ENCODE measurements at regions not wholly inside any gene's neighbourhood (a gene's known extent, or its start where the extent isn't known, plus 50 kb on each side); places are given as distances from the start of the nearest gene placed in this dataset.

GRCh38 chr14:34120185-34120977 lies 169.5 kb upstream of the EGLN3 start:
- Histone ChIP-seq H3K4me1 (peaks cover 4% of the 10 kb centered on the region; the same call in 1 of the 2 replicates), H3K9me3 (peaks cover 3% of the 10 kb centered on the region; the same call in 1 of the 2 replicates), H3K4me3 (no peak overlapping the region), H3K36me3 (replicated peaks) (no peaks in the 10 kb centered on the region; the same call in 1 of the 2 replicates), H3K27me3 (ENCODE audit: low read depth) (no peaks in the 10 kb centered on the region)
- in situ Hi-C loops (cut with MboI; ENCODE audit: low sequenced_read_pairs), result no loop called here
- DNase-seq (ENCODE audit: low spot score in 2 of 2), result no peak

GRCh38 chr14:34119107-34119858 lies 168.4 kb upstream of the EGLN3 start:
- no peak for DNase-seq (ENCODE audit: low spot score in 2 of 2)
- Histone ChIP-seq H3K9me3 (peaks cover 3% of the 10 kb centered on the region; the same call in 1 of the 2 replicates), H3K4me3 (no peak overlapping the region), H3K4me1 (peaks cover 4% of the 10 kb centered on the region; the same call in 1 of the 2 replicates), H3K27me3 (ENCODE audit: low read depth) (no peaks in the 10 kb centered on the region), H3K36me3 (replicated peaks) (no peaks in the 10 kb centered on the region; the same call in 1 of the 2 replicates)
- in situ Hi-C loops (cut with MboI; ENCODE audit: low sequenced_read_pairs), result no loop called here

GRCh38 chr14:34113991-34114390 lies 163.1 kb upstream of the EGLN3 start:
- Histone ChIP-seq H3K9me3 (peaks cover 3% of the 10 kb centered on the region; the same call in 1 of the 2 replicates), H3K27me3 (ENCODE audit: low read depth) (no peaks in the 10 kb centered on the region), H3K36me3 (replicated peaks) (no peaks in the 10 kb centered on the region; the same call in 1 of the 2 replicates), H3K4me1 (peaks cover 27% of the 10 kb centered on the region), H3K4me3 (no peak overlapping the region)
- DNase-seq (ENCODE audit: low spot score in 2 of 2), result no peak
- in situ Hi-C loops (cut with MboI; ENCODE audit: low sequenced_read_pairs), result no loop called here

GRCh38 chr14:34113005-34113511 lies 162.2 kb upstream of the EGLN3 start:
- H3K4me3 ChIP-seq, result no peak overlapping the region
- no peaks in the 10 kb centered on the region for H3K27me3 ChIP-seq (ENCODE audit: low read depth)
- in situ Hi-C loops (cut with MboI; ENCODE audit: low sequenced_read_pairs), result no loop called here
- peak; percentile 75 to 95 for DNase-seq (ENCODE audit: low spot score in 2 of 2)
- peaks cover 3% of the 10 kb centered on the region; the same call in 1 of the 2 replicates for H3K9me3 ChIP-seq
- H3K4me1 ChIP-seq, result peaks cover 27% of the 10 kb centered on the region
- H3K36me3 ChIP-seq (replicated peaks), result no peaks in the 10 kb centered on the region; the same call in 1 of the 2 replicates

- H3K4me1 ChIP-seq, result peaks cover 38% of the 10 kb centered on the region
- no peaks in the 10 kb centered on the region; the same call in 1 of the 2 replicates for H3K36me3 ChIP-seq (replicated peaks)
- peaks cover 3% of the 10 kb centered on the region; the same call in 1 of the 2 replicates for H3K9me3 ChIP-seq
- in situ Hi-C loops (cut with MboI; ENCODE audit: low sequenced_read_pairs), result no loop called here
- DNase-seq (ENCODE audit: low spot score in 2 of 2), result peak; percentile 56 to 65
- no peak overlapping the region for H3K4me3 ChIP-seq
- no peaks in the 10 kb centered on the region for H3K27me3 ChIP-seq (ENCODE audit: low read depth)
Measured at GRCh38 chr14:34111953-34112352, 161.1 kb upstream of the EGLN3 start.

- no peaks in the 10 kb centered on the region for H3K27me3 ChIP-seq (ENCODE audit: low read depth)
- H3K4me3 ChIP-seq, result no peak overlapping the region
- peaks cover 3% of the 10 kb centered on the region; the same call in 1 of the 2 replicates for H3K9me3 ChIP-seq
- peaks cover 42% of the 10 kb centered on the region for H3K4me1 ChIP-seq
- H3K36me3 ChIP-seq (replicated peaks), result no peaks in the 10 kb centered on the region; the same call in 1 of the 2 replicates
- no peak for DNase-seq (ENCODE audit: low spot score in 2 of 2)
- in situ Hi-C loops (cut with MboI; ENCODE audit: low sequenced_read_pairs), result no loop called here
Measured at GRCh38 chr14:34111505-34111904, 160.6 kb upstream of the EGLN3 start.

- Histone ChIP-seq H3K4me3 (no peak overlapping the region), H3K27me3 (ENCODE audit: low read depth) (no peaks in the 10 kb centered on the region), H3K36me3 (replicated peaks) (no peaks in the 10 kb centered on the region), H3K4me1 (peaks cover 52% of the 10 kb centered on the region), H3K9me3 (no peaks in the 10 kb centered on the region)
- DNase-seq (ENCODE audit: low spot score in 2 of 2), result no peak
- in situ Hi-C loops (cut with MboI; ENCODE audit: low sequenced_read_pairs), result no loop called here
Measured at GRCh38 chr14:34110531-34110930, 159.7 kb upstream of the EGLN3 start.

GRCh38 chr14:34107441-34107840 lies 156.6 kb upstream of the EGLN3 start:
- no peak for DNase-seq (ENCODE audit: low spot score in 2 of 2)
- H3K4me3 ChIP-seq, result no peak overlapping the region
- H3K9me3 ChIP-seq, result no peaks in the 10 kb centered on the region
- no peaks in the 10 kb centered on the region for H3K27me3 ChIP-seq (ENCODE audit: low read depth)
- no peaks in the 10 kb centered on the region; the same call in 1 of the 2 replicates for H3K36me3 ChIP-seq (replicated peaks)
- peaks cover 53% of the 10 kb centered on the region for H3K4me1 ChIP-seq
- in situ Hi-C loops (cut with MboI; ENCODE audit: low sequenced_read_pairs), result loop anchor here (10.0 kb wide), 2 partner anchors 197 to 263 kb away; no protein-coding TSS in a partner anchor

GRCh38 chr14:34106310-34106709 lies 155.4 kb upstream of the EGLN3 start:
- DNase-seq (ENCODE audit: low spot score in 2 of 2), result peak in 1 of 2 experiments; percentile 77
- H3K36me3 ChIP-seq (replicated peaks), result no peaks in the 10 kb centered on the region; the same call in 1 of the 2 replicates
- no peak overlapping the region for H3K4me3 ChIP-seq
- peaks cover 42% of the 10 kb centered on the region for H3K4me1 ChIP-seq
- in situ Hi-C loops (cut with MboI; ENCODE audit: low sequenced_read_pairs), result loop anchor here (10.0 kb wide), 2 partner anchors 198 to 262 kb away; no protein-coding TSS in a partner anchor
- H3K9me3 ChIP-seq, result no peaks in the 10 kb centered on the region
- no peaks in the 10 kb centered on the region for H3K27me3 ChIP-seq (ENCODE audit: low read depth)

- Histone ChIP-seq H3K4me1 (peaks cover 42% of the 10 kb centered on the region), H3K36me3 (replicated peaks) (no peaks in the 10 kb centered on the region; the same call in 1 of the 2 replicates), H3K4me3 (no peak overlapping the region), H3K9me3 (no peaks in the 10 kb centered on the region), H3K27me3 (ENCODE audit: low read depth) (no peaks in the 10 kb centered on the region)
- DNase-seq (ENCODE audit: low spot score in 2 of 2), result peak; percentile 78 to 90
- in situ Hi-C loops (cut with MboI; ENCODE audit: low sequenced_read_pairs), result loop anchor here (10.0 kb wide), 2 partner anchors 200 to 260 kb away; no protein-coding TSS in a partner anchor
Measured at GRCh38 chr14:34104489-34105397, 153.9 kb upstream of the EGLN3 start.

- no peaks in the 10 kb centered on the region for H3K27me3 ChIP-seq (ENCODE audit: low read depth)
- H3K4me3 ChIP-seq, result no peak overlapping the region
- H3K36me3 ChIP-seq (replicated peaks), result no peaks in the 10 kb centered on the region; the same call in 1 of the 2 replicates
- H3K9me3 ChIP-seq, result no peaks in the 10 kb centered on the region
- in situ Hi-C loops (cut with MboI; ENCODE audit: low sequenced_read_pairs), result loop anchor here (10.0 kb wide), 2 partner anchors 202 to 258 kb away; no protein-coding TSS in a partner anchor
- DNase-seq (ENCODE audit: low spot score in 2 of 2), result no peak
- H3K4me1 ChIP-seq, result peaks cover 47% of the 10 kb centered on the region
Measured at GRCh38 chr14:34103176-34103575, 152.3 kb upstream of the EGLN3 start.

- no peaks in the 10 kb centered on the region for H3K27me3 ChIP-seq (ENCODE audit: low read depth)
- DNase-seq (ENCODE audit: low spot score in 2 of 2), result no peak
- peaks cover 13% of the 10 kb centered on the region for H3K4me1 ChIP-seq
- in situ Hi-C loops (cut with MboI; ENCODE audit: low sequenced_read_pairs), result loop anchor here (10.0 kb wide), 2 partner anchors 205 to 255 kb away; no protein-coding TSS in a partner anchor
- no peaks in the 10 kb centered on the region for H3K9me3 ChIP-seq
- H3K4me3 ChIP-seq, result no peak overlapping the region
- H3K36me3 ChIP-seq (replicated peaks), result no peaks in the 10 kb centered on the region; the same call in 1 of the 2 replicates
Measured at GRCh38 chr14:34099635-34100034, 148.8 kb upstream of the EGLN3 start.

All from HAP-1 (cell line).